A172 (cell line): ENCODE measurements at regions not wholly inside any gene's neighbourhood (a gene's known extent, or its start where the extent isn't known, plus 50 kb on each side); places are given as distances from the start of the nearest gene placed in this dataset.
A peak's percentile ranks its signal among the peaks of the same experiment; 100 is the strongest.

Experiments used
- DNase-seq: peaks from one replicate; pipeline ENCODE4 v3.0.0-alpha.2; 2015; ENCODE audit warnings: low spot score

- DNase-seq: no peak
Measured at GRCh38 chr4:26137288-26137687, 183.5 kb upstream of the RBPJ start.

DNA sequence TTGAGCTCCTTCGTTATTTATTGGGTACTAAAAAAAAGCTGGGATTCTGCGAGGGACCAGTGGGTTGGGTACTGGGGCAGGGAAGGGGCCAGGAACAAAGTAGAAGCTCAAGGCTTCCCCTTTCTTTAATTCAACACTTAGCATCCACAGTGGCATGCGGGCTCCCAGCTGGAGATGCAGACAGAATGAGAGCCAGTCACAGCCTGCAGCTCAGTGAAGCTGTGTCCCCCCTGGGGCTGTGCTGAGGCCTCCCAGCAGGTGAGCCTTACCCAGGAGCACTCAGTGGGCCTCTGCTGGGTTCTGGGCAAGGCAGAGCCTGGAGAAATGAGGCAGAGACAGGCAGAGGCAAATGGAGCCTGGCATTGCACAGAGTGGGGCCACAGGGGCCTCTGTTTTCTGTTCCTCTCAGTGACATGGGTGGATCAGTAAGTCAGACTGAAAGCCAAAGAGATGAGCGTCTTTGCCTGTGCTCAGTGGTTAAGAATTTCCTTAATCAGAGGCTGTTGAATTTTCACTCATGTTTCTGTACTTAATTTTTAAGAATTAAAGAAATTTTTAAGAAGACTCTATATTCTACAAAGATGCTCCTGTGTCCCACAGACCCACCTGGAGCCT, 181.4 kb upstream of the RBPJ start:
- no peak for DNase-seq

- DNase-seq: peak; percentile 68
Measured at GRCh38 chr4:26140150-26140898, 180.5 kb upstream of the RBPJ start.

DNA sequence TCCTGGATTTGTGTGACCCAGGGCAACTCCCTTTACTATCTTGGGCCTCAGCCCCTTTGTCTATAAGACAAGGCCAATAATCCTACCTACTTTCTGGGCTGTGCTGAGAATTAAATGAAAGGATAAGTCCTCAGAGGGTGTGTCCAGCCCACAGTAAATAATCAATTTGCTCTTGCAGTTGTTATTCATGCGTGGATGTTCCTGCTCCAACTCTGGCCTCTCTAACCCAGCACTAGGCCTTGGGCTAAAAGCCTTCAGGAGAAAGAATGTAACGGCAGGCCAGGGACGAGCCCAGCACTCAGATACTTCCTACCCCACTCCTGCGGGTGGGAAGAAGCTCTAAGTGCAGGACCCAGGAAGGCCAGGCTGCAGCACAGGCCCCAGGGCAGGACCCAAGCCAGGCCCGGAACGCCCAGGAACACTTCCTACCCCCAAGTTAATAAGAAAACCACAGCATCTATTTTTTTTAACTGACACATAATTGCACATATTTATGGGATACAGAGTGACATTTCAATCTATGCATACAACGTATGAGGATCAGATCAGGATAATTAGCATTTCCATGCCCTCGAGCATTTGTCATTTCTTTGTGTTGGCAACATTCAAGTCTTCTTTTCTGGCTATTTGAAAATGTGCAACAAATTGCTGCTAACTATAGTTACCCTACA, 179.6 kb upstream of the RBPJ start:
- DNase-seq: no peak

GRCh38 chr4:26141911-26142638, 178.7 kb upstream of the RBPJ start:
- DNase-seq: peak; percentile 15

DNA sequence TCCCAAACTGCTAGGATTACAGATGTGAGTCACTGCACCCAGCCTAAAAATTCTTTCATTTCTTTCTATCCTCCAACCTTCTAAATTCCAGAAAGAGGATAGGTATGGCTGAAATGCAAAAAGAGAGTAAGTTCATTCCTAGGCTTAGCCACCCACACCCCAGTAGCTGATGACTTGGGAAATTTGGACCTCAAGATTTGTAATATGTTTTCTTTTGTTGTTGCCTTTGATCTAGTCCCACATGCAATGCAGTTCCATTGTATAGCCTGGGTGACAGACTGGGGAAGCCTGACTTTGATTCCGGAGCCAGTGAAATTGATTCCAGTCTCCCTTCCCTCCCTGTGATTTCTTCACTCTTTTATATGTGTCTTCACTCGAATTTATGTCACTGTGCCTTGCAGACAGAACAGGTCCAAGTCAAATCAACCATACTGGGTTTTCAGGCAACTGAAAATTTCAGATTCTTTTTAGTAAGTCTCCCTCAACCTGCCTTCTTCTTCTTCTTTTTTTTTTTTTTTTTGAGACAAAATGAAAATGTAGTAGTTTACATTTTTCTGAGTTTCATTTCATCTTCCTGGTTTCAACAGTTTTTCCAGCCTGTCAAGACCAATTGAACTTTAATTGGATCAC, 176.2 kb upstream of the RBPJ start:
- no peak for DNase-seq

DNA sequence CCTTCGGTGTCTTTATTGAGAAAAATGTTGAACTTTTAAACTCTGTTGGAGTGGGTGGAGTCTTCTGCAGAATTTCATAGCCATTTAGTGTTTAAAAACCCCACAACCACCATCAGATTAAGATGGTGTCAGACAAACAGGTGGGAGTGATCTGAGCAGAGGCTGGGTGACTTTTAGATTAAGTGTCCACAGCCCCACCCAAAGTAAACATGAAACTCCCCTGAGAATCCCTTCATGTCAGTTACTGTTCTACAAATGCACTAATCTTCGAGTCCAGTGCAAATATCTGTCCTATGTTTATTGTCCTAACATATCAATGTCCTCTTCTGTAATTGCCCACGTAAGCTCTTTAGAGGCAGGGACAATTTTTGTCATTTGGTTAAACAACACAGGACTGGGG, 175.6 kb upstream of the RBPJ start:
- no peak for DNase-seq

- DNase-seq: no peak
Measured at GRCh38 chr4:26148927-26149326, 171.9 kb upstream of the RBPJ start.

- DNase-seq: peak; percentile 17
Measured at GRCh38 chr4:26150948-26151347, 169.9 kb upstream of the RBPJ start.

DNA sequence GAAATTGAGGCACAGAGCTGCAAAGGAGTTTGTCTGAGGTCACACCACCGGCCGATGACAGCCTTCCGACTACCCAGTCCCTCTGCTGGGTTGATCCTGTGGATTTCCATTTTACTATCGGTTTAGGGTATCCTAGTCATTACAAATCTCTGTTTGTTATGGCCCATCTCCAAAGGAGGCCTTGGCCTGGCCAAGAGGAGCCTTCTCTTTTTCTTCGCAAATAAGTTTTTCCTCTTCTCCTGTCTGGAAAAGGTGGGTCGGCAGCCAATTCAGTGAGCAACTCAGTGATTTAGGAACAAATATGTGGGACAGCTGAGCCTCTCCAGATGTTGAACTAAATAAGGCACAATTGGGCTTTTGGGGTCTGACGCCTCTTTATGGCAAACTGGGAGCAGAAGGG, 169.2 kb upstream of the RBPJ start:
- DNase-seq: no peak

- DNase-seq: no peak
Measured at GRCh38 chr4:26152056-26152455, 168.8 kb upstream of the RBPJ start.

- DNase-seq: no peak
Measured at GRCh38 chr4:26157541-26157940, 163.3 kb upstream of the RBPJ start.

GRCh38 chr4:26160591-26160990, 160.2 kb upstream of the RBPJ start:
- no peak for DNase-seq

DNA sequence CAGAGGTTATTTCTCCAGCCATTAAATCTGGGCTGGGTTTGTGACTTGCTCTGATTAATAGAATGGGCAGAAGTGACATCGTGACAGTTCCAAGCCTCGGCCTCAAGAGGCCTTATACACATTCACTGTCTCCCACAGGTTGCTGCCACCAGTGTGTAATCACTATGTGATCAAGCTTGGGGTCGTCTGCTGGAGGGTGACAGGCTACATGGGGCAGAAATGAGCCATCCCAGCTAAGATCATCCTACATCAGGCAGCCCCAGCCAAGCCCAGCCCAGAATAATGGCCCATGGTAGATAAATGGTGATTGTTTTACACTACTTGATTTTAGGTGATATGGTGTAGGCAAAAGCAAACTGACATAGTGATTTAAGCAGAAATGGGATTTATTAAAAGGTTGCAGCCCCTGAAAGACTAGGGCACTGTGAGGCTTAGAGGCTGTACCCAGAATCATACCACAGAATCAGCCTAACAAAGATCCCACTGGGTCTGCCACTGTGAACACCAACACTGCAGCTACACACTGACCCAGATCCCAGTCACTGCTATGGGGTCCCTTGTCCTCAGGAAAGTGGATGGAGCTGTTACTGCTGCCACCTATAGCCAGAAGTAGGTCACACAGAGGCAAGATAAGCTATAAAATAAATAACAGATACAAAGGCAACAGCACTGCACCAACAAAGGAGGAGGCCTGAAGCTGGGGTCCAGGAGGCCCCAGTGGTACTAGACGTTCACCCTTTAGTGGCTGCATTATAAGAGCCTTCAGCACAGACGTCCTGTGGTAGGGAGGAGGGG, 159.6 kb upstream of the RBPJ start:
- DNase-seq: no peak

DNA sequence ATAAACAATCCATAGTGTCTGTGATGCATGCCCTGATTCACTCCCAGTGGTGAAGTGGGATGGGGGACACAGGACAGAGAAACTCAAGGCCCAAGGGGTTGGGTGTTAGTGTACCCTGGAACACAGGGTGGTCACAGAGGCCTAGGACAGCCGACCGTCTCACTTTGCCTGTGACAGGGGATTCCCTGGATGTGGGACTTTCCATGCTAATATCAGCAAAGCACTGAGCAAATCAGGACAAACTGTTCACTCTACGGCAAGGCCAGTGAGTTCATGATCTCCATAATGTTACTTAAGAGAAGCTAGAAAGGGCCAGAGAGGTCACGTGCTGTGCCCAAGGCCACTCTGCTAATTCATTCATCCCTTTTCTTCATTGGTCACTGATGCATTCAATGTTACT, 158.7 kb upstream of the RBPJ start:
- DNase-seq: no peak

- DNase-seq: no peak
Measured at GRCh38 chr4:26163425-26164362, 157.1 kb upstream of the RBPJ start.

DNA sequence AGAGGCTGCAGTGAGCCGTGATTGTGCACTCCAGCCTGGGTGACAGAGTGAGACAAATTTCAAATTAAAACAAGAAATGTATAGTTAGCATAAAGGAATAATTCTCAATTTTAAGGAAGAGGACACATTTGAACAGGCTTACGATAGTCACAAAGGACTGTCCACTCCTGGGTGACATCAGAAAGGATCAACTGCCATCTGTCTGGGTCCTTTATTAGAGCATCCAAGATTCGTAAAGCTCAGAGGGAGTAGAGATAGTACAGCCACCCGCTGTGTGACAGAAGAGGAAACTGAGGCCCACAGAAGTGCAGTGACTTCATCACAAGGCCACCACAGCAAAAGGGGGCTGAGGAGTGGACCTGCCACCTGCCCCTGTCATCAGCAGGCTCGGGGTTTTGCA, 149.3 kb upstream of the RBPJ start:
- DNase-seq: no peak

DNA sequence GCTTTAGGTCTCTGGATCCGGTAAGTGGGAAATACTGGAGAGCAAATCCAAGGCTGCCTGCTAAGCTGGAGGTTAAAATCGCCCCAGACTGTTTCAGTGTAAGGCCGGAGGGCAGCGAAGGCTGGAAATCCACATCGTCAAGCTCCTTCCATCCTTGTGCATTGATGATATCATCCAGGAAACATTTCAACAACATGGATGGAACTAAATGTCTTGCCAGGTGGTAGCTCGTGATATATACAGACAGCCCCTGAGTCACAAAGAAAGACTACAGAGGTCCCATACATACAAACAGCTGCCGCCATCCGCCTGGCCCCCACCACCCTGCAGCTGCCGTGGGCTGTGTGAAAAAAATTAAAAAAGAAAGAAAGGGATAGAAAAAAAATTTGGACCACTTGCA, 148.9 kb upstream of the RBPJ start:
- peak; percentile 61 for DNase-seq

DNA sequence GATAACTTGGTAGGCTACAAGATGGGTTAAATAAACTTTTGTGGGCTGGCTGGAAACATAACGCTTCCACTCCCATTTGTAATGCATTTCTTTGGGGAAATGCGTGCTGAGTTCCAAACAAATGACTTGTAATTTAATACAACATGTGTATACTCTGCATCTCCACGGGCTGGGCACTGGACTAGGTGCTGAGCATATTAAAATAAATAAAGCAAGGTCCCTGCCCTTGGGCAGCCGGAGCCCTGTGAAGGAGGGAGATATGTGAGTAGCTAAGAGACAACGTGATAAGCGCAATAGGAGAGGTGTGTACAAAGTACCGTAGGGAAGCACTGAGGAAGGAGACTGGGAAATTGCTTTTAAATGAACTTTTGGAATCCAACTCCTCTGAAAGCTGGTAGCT, 147.2 kb upstream of the RBPJ start:
- DNase-seq: no peak

DNA sequence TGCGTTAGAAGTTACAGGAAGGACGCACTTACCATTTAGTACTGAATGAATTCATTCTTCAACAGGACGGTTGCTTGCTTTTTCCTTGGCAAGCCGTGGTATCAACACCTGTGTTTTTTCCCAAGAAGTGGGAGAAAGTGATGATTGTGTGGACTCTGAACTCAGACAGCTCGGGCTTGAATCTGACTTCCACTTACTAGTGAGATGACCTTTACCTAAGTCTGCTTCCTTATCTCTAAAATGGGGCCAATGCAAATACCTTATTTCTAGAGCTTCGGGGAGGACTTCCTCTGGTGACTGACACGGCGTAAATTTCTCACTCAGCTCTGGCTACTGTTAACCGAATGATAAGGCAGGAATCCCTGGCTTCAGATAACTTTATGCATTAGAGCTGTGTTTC, 146.8 kb upstream of the RBPJ start:
- DNase-seq: no peak
